Hematopoietic multipotent progenitor cell treated with erythropoietin and hydrocortisone succinate and interleukin-3 and kit ligand, for 15 days (in vitro differentiated cells): ENCODE measurements at regions not wholly inside any gene's neighbourhood (a gene's known extent, or its start where the extent isn't known, plus 50 kb on each side); places are given as distances from the start of the nearest gene placed in this dataset.

Experiments
- DNase-seq: peaks from one replicate; pipeline ENCODE4 v3.0.0-alpha.2; 2015; ENCODE audit warnings: low spot score

DNA sequence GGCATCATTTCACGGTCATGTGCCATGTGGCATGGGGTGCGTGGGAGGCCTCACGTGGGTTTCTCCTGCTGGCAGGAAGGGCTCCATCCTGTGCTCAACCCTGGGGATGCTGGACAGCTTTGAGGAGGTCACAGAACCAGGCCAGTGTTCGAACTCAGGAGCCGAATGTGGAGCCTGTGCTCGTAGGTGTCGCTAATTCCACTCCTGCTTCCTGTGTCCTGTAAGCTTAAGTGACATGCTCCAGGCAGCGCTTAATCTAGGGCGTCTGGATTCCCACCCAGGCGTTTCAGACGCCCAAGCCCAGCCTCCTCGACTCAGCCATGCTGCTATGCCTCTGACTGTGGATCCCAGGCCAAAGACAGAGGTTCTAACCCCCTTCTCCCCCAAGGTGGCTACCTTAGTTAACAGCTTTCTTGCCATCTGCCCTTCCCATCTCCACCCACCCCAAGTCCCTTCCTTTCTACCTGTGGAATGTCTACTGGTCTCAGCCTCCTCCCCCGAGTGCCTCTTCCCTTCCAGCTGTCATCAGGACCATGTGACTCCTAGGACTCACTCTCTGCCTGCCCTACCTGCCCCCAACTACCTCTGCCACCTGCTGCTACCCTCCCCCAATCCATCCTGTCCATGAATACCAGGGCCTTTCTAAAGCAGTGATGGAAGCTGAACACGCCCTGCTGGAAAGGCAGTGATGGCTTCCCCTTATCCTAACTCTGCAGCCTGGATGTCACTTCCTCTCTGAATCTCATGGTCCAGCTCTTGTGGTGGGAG is 255.1 kb downstream of the CDH26 start:
- no peak for DNase-seq

DNA sequence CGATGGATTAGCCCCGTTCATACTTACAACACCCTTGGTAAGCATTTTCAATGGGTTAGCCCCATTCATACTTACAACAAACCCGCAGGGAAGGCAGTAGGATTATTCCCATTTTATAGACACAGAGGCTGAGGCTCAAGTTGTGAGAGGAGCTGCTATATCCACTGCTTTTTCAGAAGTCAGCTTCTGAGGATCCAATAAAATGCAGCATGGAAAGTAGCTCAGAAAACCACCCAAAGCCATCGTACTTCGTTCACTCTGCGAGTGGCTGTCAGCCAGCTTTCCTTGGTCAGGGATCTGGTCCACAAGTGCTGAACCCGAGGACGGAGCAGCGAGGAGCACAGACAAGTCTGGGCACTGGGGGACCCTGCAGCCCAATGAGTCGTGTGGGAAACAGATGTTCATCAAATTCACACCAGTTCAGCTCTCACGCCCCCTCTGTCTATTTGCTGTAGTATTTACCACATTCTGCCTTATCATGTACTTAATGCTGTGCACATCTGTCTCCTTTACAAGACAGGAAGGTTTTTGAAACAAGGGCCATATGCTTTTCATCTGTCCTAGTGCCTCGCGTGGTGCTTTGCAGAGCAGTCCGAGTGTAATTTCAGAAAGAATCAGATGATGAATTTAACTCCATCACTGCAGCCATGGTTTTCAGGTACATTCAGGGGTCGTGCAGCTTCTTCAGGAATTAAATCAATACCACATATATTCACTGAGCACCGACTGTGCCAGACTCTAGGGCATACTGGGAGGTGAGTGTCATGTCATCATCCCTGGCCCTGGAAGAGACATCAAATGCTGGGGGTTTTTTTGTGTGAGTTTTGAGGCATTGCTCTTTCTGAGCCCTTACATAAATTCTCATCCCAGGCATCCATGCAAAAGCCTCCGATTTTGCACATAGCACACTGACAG is 256.9 kb downstream of the CDH26 start:
- no peak for DNase-seq

DNA sequence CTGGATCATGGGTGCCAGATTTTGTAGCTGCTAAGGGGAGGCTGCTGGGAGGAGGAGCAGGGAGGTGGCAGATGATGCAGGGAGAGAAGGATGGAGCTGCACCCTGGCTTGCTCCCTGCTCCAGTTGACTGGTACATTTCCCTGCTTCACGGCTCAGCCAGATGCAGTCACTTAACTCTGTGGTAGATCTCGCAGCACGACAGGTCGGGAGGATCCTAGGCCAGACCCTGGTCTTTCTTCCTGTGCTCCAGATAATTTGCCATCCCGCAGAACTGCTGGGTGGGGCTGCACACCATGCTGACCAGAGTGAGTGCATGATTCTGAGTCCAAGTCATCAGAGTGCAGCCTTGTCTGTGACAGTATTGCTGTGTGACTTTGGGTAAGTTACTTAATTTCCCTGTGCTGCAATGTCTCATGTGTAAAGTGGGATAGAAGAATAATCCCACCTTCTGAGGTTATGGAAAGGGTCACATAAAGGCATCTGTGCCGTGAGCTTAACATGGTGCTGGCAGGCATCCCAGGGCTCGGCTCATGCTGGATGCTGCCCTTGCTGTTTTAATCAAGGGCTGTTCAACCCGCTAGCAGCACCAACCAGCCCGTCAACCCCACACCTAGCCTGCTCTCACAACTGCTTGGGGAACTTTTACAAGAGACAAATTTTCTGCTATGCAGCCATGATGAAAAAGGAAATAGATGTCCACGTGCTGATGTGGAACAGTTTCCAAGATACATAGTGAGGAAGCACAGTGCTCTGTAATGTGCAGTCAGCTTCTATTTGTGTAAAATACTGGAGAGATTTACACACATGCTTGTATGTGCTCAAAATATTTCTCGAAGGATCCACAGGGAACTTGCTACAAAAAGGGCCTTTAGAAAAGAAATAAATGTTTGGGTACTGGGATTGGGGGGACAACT is 257.9 kb downstream of the CDH26 start:
- no peak for DNase-seq

DNA sequence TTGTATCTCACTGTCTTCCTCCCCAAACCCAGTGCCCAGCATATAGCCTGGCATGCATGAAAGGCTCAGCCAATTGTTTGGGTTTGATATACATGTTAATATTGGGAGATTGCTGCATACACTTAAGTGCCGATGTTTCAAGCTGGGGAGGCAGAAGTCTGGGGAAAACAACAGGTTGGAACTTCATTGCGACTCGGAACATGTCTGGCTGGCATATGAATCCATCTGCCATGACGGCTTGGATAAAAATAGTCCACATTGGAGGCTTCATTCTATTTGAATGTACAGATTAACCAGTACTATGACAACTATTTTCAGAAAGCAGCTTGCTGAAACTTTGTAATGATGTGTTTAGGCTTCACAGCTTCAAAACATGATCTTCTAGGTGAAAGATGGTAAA is 261.0 kb downstream of the CDH26 start:
- no peak for DNase-seq

DNA sequence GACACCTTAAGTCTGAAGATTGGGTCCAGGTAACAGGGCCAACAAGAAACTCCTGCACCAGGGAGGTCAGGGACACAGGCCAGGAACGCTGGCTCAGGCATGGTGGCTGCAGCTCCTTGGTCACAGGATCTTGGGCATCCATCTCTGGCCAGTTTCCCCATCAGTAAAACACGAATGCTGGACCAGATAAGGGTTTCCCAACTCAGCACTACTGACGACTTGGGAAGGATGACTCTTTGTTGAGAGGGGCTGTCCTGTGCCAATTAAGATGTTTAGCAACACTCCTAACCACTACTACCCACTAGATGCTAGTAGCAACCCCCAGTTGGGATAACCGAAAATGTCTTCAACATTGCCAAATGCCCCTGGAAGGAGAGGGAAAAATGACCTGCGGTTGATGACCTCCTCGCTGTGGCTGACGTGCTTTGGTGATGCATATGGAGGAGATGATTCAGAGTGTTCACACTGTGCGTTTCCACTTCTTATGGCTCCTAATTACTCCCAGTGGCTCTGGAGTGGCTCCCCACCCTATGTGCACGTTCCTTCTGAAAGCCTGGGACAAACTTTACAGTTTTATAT is 261.9 kb downstream of the CDH26 start:
- no peak for DNase-seq

DNA sequence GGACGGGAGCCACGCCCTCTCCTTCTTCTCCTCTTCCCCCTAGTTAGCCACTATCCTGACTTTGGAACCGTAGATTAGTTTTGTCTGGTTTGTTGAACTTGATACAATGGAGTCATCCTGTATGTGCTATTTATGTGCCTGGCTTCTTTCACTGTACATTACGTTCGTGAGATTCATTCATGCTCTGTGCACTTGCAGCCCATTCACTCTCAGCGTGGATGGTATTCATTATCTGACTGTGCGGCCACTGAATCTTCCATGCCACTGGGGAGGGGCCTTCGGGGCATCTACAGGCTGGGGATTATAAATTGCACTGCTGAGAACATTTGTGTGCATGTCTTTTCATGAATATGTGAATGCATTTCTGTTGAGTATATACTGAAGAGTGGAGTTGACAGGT is 262.5 kb downstream of the CDH26 start:
- DNase-seq = no peak

DNA sequence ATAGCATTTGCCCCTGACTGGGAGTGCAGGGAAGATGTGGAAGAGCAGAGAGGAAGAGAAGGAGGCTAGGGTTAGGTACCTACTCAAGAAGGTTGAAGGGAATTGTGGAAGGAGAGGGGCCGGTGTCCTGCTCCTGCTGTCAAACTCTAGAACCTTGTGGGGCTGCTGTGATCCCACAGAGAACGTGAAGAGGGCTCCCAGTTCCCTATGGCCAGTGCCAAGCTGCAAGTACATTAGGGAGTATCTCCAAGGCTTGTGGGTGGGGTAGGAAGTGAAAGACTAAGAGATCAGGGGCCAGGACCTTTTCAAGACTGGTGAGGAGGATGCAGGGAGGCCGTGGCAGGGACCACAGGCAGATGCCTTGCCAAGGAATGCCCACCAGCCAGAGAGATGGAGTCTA is 263.4 kb downstream of the CDH26 start:
- DNase-seq = no peak

DNA sequence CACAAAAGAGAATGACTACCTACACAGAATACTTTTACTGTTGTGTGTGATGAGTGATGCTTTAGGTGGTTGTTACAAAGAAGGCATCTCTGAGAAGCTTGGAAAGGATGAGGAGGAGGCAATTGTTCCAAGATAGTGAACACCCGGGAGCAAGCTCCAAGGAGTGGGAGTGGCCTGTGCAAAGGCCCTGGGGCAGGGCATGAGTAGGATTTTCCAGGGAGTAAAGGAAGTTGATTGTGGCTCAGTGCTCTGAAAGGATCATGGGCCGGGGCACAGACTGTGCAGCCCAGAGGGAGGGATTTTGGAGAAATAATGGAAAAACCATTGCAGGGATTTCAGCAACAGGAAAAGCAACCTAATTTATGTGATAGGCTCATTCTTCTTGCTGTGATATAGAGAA is 264.3 kb downstream of the CDH26 start:
- no peak for DNase-seq

DNA sequence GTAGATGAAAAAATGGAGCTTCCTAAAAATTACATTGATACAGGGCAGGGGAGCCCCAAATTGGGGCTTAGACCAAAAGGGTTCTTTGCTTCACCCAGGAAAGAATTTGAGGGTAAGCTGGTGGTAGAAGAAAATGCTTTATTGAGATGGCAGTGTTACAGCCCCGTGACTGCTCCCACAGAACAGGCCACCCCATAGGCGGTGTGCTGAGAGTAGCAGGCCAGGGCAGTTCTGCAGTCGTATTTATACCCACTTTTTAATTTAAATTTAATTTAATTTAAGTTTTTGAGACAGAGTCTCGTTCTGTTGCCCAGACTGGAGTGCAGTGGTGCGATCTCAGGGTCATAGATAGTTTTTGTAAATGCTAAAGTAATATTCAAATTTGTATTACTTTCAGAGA is 265.0 kb downstream of the CDH26 start:
- no peak for DNase-seq

DNA sequence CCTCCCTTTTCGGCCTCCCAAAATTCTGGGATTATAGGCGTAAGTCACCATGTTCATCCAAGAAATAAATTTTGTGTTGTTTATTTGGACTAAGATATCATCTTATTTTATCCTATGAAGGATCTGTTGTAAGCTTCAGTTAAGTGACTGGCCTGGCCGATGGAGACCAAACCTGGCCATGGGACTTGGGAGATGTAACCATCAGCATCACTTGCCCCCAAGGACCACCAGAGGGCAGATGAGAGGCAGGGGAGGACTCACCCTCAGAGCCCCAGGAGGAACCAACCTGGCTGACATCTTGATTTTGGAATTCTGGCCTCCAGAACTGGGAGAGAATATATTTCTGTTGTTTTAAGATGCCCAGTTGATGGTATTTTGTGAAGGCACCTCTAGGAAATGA is 266.7 kb downstream of the CDH26 start:
- DNase-seq = no peak

DNA sequence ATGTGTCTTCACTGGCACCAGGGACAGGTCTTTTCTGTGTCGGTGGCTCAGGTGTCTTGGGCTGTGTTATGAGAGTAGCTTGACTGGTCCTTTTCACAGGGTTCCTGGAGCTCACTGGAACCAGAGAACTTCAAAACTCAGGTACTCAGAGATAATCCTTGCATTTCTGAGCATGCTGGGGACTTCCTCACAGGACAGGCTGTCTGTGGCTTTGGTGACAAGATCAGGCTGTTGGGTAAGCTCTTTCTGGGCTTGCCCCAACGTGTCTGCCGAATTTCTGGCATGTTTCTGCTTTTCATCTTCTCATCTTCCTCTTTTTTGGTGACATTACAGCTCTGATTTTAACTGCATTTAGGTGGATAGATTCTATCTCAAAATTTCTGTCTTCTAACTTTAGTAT is 270.0 kb downstream of the CDH26 start:
- DNase-seq = no peak

DNA sequence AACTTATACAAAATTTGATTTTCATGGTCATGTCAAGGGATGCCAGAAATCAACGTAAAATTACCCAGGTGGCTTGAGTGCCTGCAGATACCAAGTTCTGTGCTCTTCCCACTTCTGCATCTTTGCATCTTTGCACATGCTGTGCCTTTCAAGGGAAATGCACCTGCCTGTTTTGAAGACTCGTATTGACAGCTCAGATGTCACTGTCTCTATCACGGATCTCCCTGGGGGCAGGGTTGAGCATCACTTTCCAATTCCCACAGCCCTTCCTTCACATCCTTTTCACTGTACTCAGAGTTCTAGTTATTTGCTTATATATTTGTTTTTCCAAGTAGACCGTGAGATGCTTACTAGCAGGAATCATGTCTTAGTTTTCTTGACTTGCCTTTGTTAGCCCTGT is 274.2 kb downstream of the CDH26 start:
- no peak for DNase-seq

DNA sequence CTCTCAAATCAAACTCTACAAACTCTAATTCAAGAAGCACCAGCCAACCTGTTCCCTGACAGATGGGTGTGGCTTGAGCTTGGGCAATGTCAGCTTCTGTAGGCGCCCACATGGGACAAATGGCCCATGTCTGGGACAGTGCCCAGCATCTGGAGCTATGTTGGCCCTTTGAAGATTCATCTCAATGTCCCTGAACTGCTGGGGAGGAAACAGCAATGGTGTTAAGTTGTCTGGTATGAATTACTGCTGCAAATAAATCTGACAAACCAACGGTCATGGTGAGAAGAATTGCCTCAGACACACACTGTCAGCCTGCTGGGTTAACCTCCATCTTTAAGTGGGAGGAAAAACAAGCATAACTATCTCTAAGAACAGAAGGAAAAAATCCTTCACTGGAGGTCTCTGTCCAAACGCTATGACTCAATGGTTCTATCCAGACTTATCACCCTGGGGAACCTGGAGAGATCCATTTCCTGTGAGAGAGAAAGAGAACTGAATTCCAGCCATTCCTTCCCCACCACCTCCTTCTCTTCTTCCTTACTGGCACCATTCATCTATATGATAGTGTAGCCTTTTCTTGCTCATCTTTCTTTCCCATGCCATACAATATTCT is 274.9 kb downstream of the CDH26 start:
- DNase-seq = no peak

DNA sequence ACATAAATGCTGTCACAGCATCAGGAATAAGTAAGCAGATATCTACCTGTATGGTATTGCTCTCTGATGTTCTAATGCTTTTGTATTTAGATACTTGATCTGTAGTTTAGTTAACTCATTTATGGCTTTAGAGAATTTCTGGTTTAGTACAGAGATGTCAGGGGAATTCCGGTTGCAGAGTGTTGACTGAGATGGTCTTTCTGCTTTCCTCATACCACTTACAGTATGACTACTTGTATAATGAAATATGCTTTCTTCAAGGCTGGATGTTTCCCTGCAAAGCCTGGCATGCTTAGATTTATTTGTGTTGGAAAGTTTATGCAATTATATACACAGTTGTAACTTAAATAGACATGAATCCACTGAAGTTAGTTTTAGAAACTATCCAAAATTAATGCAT is 278.4 kb downstream of the CDH26 start:
- DNase-seq = no peak

DNA sequence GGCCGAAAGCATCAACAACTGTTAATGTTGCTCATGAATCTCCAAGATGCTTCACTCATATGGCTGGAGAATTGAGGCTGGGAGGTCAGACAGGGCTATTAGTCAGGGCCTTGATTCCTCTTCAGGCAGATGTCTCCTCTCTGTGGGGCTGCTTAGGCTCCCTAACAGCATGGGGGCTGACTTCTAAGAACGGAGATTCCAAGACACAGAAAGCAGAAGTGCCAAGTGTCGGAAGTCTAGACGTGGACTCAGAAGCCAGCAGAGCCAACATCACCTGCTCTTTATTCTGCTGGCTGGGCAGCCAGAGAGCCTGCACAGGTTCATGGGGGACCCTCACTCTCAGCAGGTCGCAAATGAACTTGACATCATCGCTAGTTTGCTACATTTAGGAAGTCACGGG is 279.8 kb downstream of the CDH26 start:
- no peak for DNase-seq

DNA sequence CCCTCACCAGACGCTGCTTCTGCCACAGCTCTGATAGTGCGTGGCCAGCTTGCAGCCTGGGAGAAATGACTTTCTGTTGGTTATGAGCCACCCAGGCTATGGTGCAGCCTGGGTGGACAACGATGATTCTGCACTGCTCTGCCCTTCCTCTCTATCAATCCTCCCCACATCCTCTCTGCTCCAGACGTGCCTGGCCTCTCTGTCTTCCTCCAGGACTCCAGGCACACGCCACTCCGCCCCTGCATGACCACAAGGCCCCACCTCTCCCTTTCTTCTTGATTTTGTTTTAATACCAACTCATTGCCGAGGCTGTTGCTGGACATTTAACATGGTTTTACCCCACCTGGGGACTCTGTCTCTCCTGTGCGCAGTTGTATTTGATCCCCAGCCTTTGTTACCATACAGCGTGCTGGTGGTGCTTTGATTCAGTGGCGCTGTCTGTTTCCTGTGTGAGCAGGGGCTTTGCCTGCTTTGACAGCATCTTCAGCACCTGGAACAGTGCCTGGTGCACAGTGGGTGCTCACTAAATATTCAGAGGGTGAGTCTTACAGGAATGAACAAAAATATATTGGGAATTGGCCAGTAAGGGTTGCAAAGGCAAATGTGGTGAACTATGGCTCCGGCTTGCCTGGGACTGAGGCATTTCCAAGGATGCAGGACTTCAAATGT is 280.9 kb downstream of the CDH26 start:
- no peak for DNase-seq

DNA sequence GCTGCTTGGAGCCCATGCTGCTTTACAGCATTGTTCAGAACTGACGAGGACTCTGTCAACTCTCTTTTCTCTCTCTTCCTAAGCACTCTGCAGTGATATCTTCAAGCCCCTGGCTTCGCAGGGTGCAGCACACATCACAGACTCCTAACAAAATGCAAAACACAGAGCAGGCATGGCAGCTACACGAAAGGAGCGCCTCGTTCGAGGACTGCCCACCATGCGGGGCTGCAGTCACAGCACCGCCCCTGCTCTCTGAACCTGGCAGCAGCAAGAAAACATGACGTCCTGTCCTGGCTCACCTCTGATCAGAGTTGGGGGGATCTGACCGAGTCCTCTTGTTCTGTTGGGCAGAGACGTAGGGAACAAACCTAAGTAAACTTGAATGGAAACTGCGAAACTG is 281.7 kb downstream of the CDH26 start:
- no peak for DNase-seq

DNA sequence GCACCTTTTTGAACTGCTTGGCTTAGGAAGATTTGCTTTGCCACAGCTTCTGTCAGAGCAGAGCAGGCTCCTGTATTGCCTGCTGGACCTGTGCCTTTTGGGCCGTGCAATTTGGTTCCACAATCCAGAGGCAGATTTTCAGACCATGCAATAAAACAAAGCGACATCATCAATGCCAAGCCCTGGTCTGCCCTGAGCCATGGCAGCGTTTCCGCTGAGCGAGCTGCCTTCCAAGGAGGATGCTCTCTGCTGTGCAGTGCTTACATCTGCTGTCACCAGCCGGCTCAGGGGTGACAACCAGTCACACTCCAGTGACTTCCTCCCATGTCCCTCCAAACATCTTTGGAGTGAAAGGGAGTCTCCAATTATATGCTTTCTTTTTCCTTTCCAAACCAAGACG is 282.2 kb downstream of the CDH26 start:
- no peak for DNase-seq

DNA sequence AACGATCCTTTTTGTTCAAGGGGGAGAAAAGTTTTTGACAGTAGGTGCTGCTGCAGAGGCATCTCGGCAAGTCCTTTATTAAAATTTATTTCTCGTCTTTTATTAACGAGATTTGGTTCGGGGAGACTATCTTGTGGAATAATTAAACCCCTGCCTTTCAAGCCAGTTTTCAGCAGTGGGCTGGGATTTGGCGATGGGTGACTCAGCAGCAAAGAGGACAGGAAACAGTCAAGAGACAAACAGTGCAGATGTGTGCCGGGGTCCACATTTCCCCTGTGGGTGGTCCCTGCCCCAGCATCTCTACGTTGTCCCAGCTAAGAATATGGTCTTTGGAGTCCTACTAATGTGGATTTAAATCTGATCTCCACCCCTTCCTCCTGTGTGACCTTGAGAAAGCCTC is 282.8 kb downstream of the CDH26 start:
- DNase-seq = no peak

DNA sequence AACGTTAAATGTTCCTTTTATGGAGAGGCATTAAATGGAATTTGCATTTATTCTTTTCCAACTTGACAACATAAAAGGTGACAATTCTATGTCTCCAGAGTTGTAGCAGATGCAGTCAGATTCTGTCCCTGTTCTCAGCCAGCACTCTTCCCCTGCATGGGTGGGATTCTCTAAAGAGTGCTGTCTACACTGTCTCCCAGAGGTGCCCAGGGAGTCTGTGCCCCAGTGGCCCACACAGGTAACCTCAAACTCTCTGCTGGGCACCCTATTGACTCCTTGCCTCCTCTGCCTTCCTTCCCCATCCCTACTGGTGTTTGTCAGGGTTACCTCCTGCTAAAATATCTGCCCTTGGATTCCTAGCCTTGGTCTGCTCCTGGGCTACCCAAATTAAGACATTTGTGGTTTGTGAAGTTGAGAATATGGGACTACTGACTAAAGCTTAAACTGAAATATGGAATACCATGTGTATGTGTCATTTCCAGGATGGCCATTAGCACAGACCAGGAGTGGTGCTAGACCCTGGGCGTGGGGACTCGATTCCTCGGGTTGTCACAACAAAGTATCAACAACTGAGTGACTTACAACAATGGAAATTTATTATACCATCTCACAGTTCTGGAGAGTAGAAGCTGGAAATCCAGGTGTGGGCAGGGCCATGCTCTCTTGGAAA is 284.7 kb downstream of the CDH26 start:
- DNase-seq = no peak
